ENCODE measurements at regions not wholly inside any gene's neighbourhood (a gene's known extent, or its start where the extent isn't known, plus 50 kb on each side); places are given as distances from the start of the nearest gene placed in this dataset.

DNA sequence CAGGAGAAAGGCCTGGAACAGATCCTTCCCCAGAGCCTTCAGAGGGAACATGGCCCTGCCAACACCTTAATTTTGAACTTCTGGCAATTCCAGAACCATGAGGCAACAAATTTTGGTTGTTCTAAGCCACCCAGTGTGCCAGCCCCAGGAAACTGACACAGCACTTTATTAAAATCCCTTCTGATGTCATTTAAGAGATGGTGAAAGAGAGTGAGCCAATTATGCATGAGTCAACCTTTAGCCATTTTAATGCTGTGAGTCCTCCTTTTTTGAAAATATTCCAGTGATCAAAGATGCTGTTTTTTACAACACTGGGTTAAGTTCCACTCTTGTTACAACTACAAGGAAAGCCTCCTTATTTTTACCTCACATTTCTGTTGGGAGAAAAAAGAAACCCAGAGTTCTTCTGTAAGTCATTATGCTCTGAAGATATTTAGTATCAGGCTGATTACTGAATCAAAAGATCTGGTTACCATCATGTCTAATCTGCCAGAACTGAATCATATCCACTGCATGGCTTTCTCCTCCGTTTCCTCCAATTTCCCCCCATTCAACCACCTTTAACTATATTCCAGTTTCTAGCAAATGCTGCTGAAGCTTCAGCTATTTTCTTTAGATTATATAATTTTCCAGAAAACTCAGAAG, 235.4 kb downstream of the TXNL1 start (continued):
- TF ChIP-seq FOSL1 (IDR thresholded peaks at IDR 0.05; ENCODE audit: insufficient read depth, low read depth, low read length), result no peak
- TF ChIP-seq POLR2AphosphoS5 (IDR thresholded peaks at IDR 0.05; ENCODE audit: low read depth, low read length), result no peak
- TF ChIP-seq, protein P1, sequence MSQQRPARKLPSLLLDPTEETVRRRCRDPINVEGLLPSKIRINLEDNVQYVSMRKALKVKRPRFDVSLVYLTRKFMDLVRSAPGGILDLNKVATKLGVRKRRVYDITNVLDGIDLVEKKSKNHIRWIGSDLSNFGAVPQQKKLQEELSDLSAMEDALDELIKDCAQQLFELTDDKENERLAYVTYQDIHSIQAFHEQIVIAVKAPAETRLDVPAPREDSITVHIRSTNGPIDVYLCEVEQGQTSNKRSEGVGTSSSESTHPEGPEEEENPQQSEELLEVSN (IDR thresholded peaks at IDR 0.05), result no peak
- no peak for TF ChIP-seq HDAC6 (IDR thresholded peaks at IDR 0.05; ENCODE audit: low read depth, low read length)

All from H1 (cell line).